ENCODE measurements at regions not wholly inside any gene's neighbourhood (a gene's known extent, or its start where the extent isn't known, plus 50 kb on each side); places are given as distances from the start of the nearest gene placed in this dataset.

DNA sequence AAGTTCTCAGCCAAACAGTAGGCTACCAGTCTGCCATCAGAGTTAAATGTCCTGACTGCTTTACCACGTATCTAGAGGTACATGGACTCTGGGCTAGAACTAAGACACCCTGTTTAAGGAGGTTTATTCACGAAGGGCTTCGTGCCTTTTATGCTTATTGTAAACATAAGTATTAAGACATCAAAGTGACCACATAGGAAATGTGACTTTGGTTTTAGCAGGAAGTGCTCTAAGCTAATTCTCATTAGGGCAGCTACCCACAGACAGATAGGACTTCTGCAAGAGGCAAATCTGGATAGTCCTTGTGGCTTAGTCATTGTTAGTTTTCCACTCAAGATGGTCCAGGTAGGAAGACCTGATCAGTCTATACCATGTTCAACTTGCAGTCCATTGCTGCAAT, 233.3 kb upstream of the MGAT5 start:
- no peaks in the 10 kb centered on the region for H3K27me3 Mint-ChIP-seq (ENCODE audit: low read depth, poor library complexity)
- peaks cover 41% of the 10 kb centered on the region for H3K4me1 Mint-ChIP-seq
- TF ChIP-seq, protein P1, sequence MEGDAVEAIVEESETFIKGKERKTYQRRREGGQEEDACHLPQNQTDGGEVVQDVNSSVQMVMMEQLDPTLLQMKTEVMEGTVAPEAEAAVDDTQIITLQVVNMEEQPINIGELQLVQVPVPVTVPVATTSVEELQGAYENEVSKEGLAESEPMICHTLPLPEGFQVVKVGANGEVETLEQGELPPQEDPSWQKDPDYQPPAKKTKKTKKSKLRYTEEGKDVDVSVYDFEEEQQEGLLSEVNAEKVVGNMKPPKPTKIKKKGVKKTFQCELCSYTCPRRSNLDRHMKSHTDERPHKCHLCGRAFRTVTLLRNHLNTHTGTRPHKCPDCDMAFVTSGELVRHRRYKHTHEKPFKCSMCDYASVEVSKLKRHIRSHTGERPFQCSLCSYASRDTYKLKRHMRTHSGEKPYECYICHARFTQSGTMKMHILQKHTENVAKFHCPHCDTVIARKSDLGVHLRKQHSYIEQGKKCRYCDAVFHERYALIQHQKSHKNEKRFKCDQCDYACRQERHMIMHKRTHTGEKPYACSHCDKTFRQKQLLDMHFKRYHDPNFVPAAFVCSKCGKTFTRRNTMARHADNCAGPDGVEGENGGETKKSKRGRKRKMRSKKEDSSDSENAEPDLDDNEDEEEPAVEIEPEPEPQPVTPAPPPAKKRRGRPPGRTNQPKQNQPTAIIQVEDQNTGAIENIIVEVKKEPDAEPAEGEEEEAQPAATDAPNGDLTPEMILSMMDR (IDR thresholded peaks at IDR 0.05): no peak
- H3K9me3 Mint-ChIP-seq: no peaks in the 10 kb centered on the region
- no peak overlapping the region for H3K4me3 Mint-ChIP-seq
- H3K36me3 Mint-ChIP-seq (ENCODE audit: low read depth): no peaks in the 10 kb centered on the region
- no peak for DNase-seq
- no peak overlapping the region for H3K27ac Mint-ChIP-seq

DNA sequence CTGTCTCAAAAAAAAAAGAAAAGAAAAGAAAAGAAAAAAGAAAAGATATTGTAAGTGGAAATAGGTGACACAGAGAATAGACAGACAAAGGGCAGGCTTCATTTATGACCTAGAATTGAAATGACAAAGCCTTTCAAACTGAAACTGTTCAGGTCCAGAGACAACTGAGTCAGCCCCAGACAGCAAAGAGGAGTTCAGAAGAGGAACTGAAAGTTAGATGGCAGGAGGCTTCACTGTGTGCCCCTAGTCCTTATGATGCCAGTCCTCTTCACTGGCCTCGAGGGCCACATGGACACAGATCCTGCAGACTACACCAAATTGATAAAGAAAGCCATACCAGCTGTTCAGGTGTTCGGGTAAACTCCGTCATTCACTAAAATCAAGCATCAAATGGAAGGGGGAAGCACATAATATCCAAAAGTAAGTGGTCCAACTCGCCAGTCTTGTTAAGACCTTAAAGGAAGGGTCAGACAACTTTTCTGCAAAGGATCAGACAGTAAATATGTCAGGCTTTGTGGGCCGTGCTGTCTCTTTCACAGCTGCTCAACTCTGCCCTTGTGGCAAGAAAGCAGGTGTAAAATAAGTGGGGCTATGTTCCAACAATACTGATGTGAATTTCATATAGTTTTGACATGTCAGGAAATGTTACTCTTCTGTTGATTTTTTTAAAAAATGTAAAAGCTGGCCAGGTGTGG, 231.9 kb upstream of the MGAT5 start:
- TF ChIP-seq, protein P1 (IDR thresholded peaks at IDR 0.05): no peak
- no peak for DNase-seq
- Mint-ChIP-seq H3K27me3 (ENCODE audit: low read depth, poor library complexity) (no peaks in the 10 kb centered on the region), H3K27ac (no peak overlapping the region), H3K4me1 (peaks cover 45% of the 10 kb centered on the region), H3K4me3 (no peak overlapping the region), H3K9me3 (no peaks in the 10 kb centered on the region), H3K36me3 (ENCODE audit: low read depth) (no peaks in the 10 kb centered on the region)

DNA sequence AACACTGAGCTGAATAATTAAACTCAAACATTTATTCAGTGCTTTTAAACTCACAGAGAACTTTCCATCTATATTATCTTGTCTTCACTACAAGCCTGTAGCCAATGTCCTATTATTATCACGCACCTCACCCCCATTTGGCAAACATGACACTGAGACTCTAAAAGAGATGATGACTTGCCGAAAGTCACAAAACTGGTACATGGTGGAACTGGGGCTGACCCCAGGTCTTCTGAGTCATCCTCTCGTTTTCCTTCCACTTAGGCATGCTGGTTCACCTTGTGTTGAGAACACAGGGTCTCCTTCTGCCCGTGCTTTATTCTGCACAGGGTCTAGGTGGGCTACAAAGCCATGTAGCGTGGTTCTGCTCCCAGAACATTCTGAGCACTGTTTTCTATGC, 230.0 kb upstream of the MGAT5 start:
- DNase-seq: no peak
- Mint-ChIP-seq H3K4me1 (peaks cover 39% of the 10 kb centered on the region), H3K4me3 (no peak overlapping the region), H3K9me3 (no peaks in the 10 kb centered on the region), H3K27ac (no peak overlapping the region), H3K36me3 (ENCODE audit: low read depth) (no peaks in the 10 kb centered on the region), H3K27me3 (ENCODE audit: low read depth, poor library complexity) (no peaks in the 10 kb centered on the region)
- TF ChIP-seq, protein P1 (IDR thresholded peaks at IDR 0.05): no peak

DNA sequence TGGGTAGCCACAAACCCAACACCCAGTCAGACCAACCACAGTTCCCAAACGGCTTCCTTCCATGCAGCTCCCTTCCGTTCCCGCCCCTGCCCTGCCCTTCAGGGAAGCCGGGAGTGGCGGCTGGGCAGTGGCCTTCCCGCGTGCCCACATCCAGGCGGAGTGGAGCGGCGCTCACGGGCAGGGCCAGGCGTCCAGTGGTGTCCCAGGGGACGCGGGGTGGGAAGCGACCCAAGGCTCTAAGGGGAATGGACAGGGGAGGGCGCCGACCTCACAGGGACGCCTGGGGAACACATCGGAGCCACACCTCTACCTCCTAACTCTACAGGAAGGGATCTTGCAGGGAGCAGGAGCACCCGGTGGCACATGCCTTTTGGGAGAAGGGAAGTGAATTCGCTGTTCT, 225.9 kb upstream of the MGAT5 start:
- no peak for DNase-seq
- H3K4me1 Mint-ChIP-seq: peaks cover 39% of the 10 kb centered on the region
- no peaks in the 10 kb centered on the region for H3K36me3 Mint-ChIP-seq (ENCODE audit: low read depth)
- H3K27ac Mint-ChIP-seq: no peak overlapping the region
- no peaks in the 10 kb centered on the region for H3K9me3 Mint-ChIP-seq
- H3K27me3 Mint-ChIP-seq (ENCODE audit: low read depth, poor library complexity): no peaks in the 10 kb centered on the region
- no peak overlapping the region for H3K4me3 Mint-ChIP-seq
- TF ChIP-seq, protein P1 (IDR thresholded peaks at IDR 0.05): no peak

DNA sequence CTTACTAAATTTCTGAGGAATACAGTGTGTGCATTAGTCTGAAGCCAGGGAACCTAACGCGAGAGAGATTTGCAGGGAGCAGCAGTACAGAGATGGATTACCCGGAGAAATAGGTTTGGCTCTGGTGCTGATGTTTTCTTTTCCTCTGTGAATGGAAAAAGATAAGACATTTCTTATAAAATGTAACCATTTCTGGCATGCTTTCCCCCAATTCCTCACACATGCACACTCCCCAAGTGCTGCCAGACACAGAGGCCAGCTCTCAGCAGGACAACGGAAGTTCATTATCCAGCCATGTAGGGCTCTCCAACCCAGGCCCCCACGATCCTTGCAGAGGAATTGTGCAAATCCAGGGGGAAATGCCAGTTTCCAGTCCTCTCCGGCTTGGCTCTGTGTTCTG, 224.5 kb upstream of the MGAT5 start:
- Mint-ChIP-seq H3K27me3 (ENCODE audit: low read depth, poor library complexity) (no peaks in the 10 kb centered on the region), H3K4me3 (no peak overlapping the region), H3K9me3 (no peaks in the 10 kb centered on the region), H3K36me3 (ENCODE audit: low read depth) (no peaks in the 10 kb centered on the region), H3K4me1 (peaks cover 34% of the 10 kb centered on the region), H3K27ac (no peak overlapping the region)
- TF ChIP-seq, protein P1 (IDR thresholded peaks at IDR 0.05): no peak
- DNase-seq: no peak

DNA sequence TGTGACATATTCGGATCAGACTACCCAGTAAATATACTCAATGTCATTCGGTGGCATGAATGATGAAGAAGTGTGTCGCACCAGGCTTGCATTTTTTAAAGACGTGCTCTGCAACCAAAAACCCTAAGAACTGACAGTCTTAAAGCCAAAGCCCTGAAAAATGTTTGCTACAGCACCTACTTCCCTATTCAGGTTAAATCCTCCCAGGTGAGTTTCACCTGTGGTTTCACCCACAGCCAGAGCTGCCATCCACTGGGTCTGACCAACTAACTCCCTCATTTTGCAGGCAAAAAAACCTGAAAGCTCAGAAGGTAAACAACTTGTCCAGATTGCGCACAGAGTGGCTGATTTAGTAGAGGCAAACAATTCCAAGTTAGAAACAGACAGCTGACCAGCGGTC, 222.3 kb upstream of the MGAT5 start:
- Mint-ChIP-seq H3K4me3 (no peak overlapping the region), H3K9me3 (peaks cover 4% of the 10 kb centered on the region), H3K36me3 (ENCODE audit: low read depth) (no peaks in the 10 kb centered on the region), H3K4me1 (peaks cover 24% of the 10 kb centered on the region), H3K27ac (no peak overlapping the region), H3K27me3 (ENCODE audit: low read depth, poor library complexity) (no peaks in the 10 kb centered on the region)
- no peak for DNase-seq
- TF ChIP-seq, protein P1 (IDR thresholded peaks at IDR 0.05): no peak
